DND-41 (cell line): ENCODE measurements at regions not wholly inside any gene's neighbourhood (a gene's known extent, or its start where the extent isn't known, plus 50 kb on each side); places are given as distances from the start of the nearest gene placed in this dataset.

Source experiments
- CTCF ChIP-seq: IDR thresholded peaks from 2 replicates; pipeline ENCODE4 v1.5.1; 2012; ENCODE audit warnings: borderline replicate concordance, low read length, moderate library complexity, mild to moderate bottlenecking; ENCODE audit not compliant: poor library complexity, severe bottlenecking; ENCODE audit errors: extremely low read depth
- EZH2 ChIP-seq: IDR thresholded peaks from 3 replicates; pipeline ENCODE4 v1.6.1; 2012; ENCODE audit warnings: borderline replicate concordance, low read depth, mild to moderate bottlenecking, moderate library complexity, low read length, inconsistent platforms; ENCODE audit not compliant: severe bottlenecking

GRCh38 chr13:22110368-22110767 is 439.5 kb downstream of the FGF9 start:
- no peak for TF ChIP-seq CTCF
- TF ChIP-seq EZH2 = no peak
